HEK293 (cell line): ENCODE measurements at regions not wholly inside any gene's neighbourhood (a gene's known extent, or its start where the extent isn't known, plus 50 kb on each side); places are given as distances from the start of the nearest gene placed in this dataset.

ENCODE experiments used
- CTCF ChIA-PET: fragments of 350-600 bp; formaldehyde crosslinking; extraction: SDS; loops from one replicate; lab custom pipeline; 2021; ENCODE audit warnings: antibody characterized with exemption; lab: Yijun Ruan, JAX
- POLR2A ChIA-PET: fragments of 300-600 bp; formaldehyde crosslinking; extraction: SDS; loops from one replicate; lab custom pipeline; 2020; ENCODE audit warnings: antibody characterized with exemption, inconsistent platforms; lab: Yijun Ruan, JAX
- H3K27ac ChIP-seq: fragments of 200-500 bp; sonication (Bioruptor generic); 2 replicates; pipeline ENCODE4 v1.5.1; 2014; ENCODE audit warnings: low read depth, low read length, control low read depth, inconsistent platforms; ENCODE audit errors: extremely low read depth
- H3K36me3 ChIP-seq, 2 experiments: fragments of 200-500 bp in 1 of 2; sonication (Bioruptor generic) in 1 of 2; 1 replicate in 1 of 2; 2 replicates in 1 of 2; pipeline ENCODE4 v1.5.1; 2014 to 2017; ENCODE audit warnings: inconsistent platforms in 2 of 2, low read length in 2 of 2; ENCODE audit not compliant: control insufficient read depth in 2 of 2, insufficient read depth in 1 of 2
- H3K4me1 ChIP-seq: fragments of 200-500 bp; sonication (Bioruptor generic); 2 replicates; pipeline ENCODE4 v1.5.1; 2014; ENCODE audit warnings: mild to moderate bottlenecking, low read length, inconsistent platforms; ENCODE audit not compliant: control insufficient read depth, insufficient read depth
- H3K4me3 ChIP-seq: 2 replicates; pipeline ENCODE4 v1.5.1; 2011; ENCODE audit warnings: low read depth, mild to moderate bottlenecking, control low read depth, low read length, moderate library complexity
- H3K9me3 ChIP-seq: fragments of 200-500 bp; sonication (Bioruptor generic); 2 replicates; pipeline ENCODE4 v1.5.1; 2014; ENCODE audit warnings: low read depth, low read length, inconsistent platforms; ENCODE audit not compliant: control insufficient read depth, insufficient read depth
- GLIS1 ChIP-seq: fragments of 450-650 bp; formaldehyde crosslinking; IDR thresholded peaks from 2 replicates; pipeline ENCODE4 v1.5.1; 2016; ENCODE audit warnings: missing biosample characterization, missing genetic modification characterization
- HOXD13 ChIP-seq: sonication (generic); formaldehyde crosslinking; IDR thresholded peaks from 2 replicates; pipeline ENCODE4 v1.8.0; 2022; ENCODE audit warnings: missing genetic modification reagents, borderline replicate concordance
- MZF1 ChIP-seq: fragments of 450-650 bp; formaldehyde crosslinking; IDR thresholded peaks from 2 replicates; pipeline ENCODE4 v1.5.1; 2017; ENCODE audit warnings: missing biosample characterization, missing genetic modification characterization, borderline replicate concordance
- YY1 ChIP-seq: fragments of 450-650 bp; formaldehyde crosslinking; IDR thresholded peaks from 2 replicates; pipeline ENCODE4 v1.5.1; 2018; ENCODE audit warnings: missing biosample characterization, missing genetic modification characterization
- ZNF175 ChIP-seq: fragments of 450-650 bp; formaldehyde crosslinking; IDR thresholded peaks from 2 replicates; pipeline ENCODE4 v1.5.1; 2016; ENCODE audit warnings: missing biosample characterization, missing genetic modification characterization
- ZNF223 ChIP-seq: fragments of 450-650 bp; formaldehyde crosslinking; IDR thresholded peaks from 2 replicates; pipeline ENCODE4 v1.5.1; 2016; ENCODE audit warnings: missing biosample characterization, missing genetic modification characterization
- ZNF24 ChIP-seq: fragments of 450-650 bp; formaldehyde crosslinking; IDR thresholded peaks from 2 replicates; pipeline ENCODE4 v1.5.1; 2016; ENCODE audit warnings: missing biosample characterization, missing genetic modification characterization
- ZNF292 ChIP-seq: fragments of 450-650 bp; formaldehyde crosslinking; IDR thresholded peaks from 2 replicates; pipeline ENCODE4 v1.5.1; 2016; ENCODE audit warnings: low read depth, missing biosample characterization, missing genetic modification characterization, borderline replicate concordance
- ZNF341 ChIP-seq: fragments of 450-650 bp; formaldehyde crosslinking; IDR thresholded peaks from 2 replicates; pipeline ENCODE4; 2016; ENCODE audit warnings: low read depth, missing biosample characterization, missing genetic modification characterization
- ZNF394 ChIP-seq: fragments of 450-650 bp; formaldehyde crosslinking; IDR thresholded peaks from 2 replicates; pipeline ENCODE4 v1.5.1; 2016; ENCODE audit warnings: missing biosample characterization, missing genetic modification characterization, mild to moderate bottlenecking, moderate library complexity, borderline replicate concordance
- ZNF530 ChIP-seq: fragments of 450-650 bp; formaldehyde crosslinking; IDR thresholded peaks from 2 replicates; pipeline ENCODE4 v1.5.1; 2016; ENCODE audit warnings: low read depth, missing biosample characterization, missing genetic modification characterization
- ZNF549 ChIP-seq: fragments of 450-650 bp; IDR thresholded peaks from 2 replicates; pipeline ENCODE4 v1.5.1; 2018; ENCODE audit warnings: missing biosample characterization, missing genetic modification characterization, mild to moderate bottlenecking, inconsistent platforms, moderate library complexity
- ZNF768 ChIP-seq: fragments of 450-650 bp; formaldehyde crosslinking; IDR thresholded peaks from 2 replicates; pipeline ENCODE4 v1.5.1; 2018; ENCODE audit warnings: missing biosample characterization, mild to moderate bottlenecking, missing genetic modification characterization
- ZNF837 ChIP-seq: fragments of 450-650 bp; formaldehyde crosslinking; IDR thresholded peaks from 2 replicates; pipeline ENCODE4 v1.5.1; 2016; ENCODE audit warnings: missing biosample characterization, missing genetic modification characterization
- ZSCAN23 ChIP-seq: fragments of 450-650 bp; formaldehyde crosslinking; IDR thresholded peaks from 2 replicates; pipeline ENCODE4 v1.5.1; 2016; ENCODE audit warnings: missing biosample characterization, missing genetic modification characterization
- ZSCAN30 ChIP-seq: fragments of 450-650 bp; IDR thresholded peaks from 2 replicates; pipeline ENCODE4 v1.5.1; 2018; ENCODE audit warnings: missing biosample characterization, mild to moderate bottlenecking, missing genetic modification characterization, moderate library complexity
- TF ChIP-seq, protein P1 (sequence below): fragments of 450-650 bp; formaldehyde crosslinking; IDR thresholded peaks from 2 replicates; pipeline ENCODE4 v1.5.1; 2016; ENCODE audit warnings: missing biosample characterization, missing genetic modification characterization
- TF ChIP-seq, protein P2 (sequence below): fragments of 450-650 bp; formaldehyde crosslinking; IDR thresholded peaks from 2 replicates; pipeline ENCODE4 v1.5.1; 2016; ENCODE audit warnings: missing biosample characterization, missing genetic modification characterization
- TF ChIP-seq, protein P3 (sequence below): fragments of 450-650 bp; formaldehyde crosslinking; IDR thresholded peaks from 2 replicates; pipeline ENCODE4 v1.5.1; 2016; ENCODE audit warnings: missing biosample characterization, missing genetic modification characterization
- TF ChIP-seq, protein P4 (sequence below): fragments of 450-650 bp; formaldehyde crosslinking; IDR thresholded peaks from 2 replicates; pipeline ENCODE4 v1.5.1; 2016; ENCODE audit warnings: missing biosample characterization, missing genetic modification characterization
- TF ChIP-seq, protein P5 (sequence below): fragments of 450-650 bp; formaldehyde crosslinking; IDR thresholded peaks from 2 replicates; pipeline ENCODE4 v1.5.1; 2016; ENCODE audit warnings: missing biosample characterization, missing genetic modification characterization
- TF ChIP-seq, protein P6 (sequence below): fragments of 450-650 bp; formaldehyde crosslinking; IDR thresholded peaks from 2 replicates; pipeline ENCODE4 v1.5.1; 2016; ENCODE audit warnings: missing biosample characterization, missing genetic modification characterization, borderline replicate concordance

DNA sequence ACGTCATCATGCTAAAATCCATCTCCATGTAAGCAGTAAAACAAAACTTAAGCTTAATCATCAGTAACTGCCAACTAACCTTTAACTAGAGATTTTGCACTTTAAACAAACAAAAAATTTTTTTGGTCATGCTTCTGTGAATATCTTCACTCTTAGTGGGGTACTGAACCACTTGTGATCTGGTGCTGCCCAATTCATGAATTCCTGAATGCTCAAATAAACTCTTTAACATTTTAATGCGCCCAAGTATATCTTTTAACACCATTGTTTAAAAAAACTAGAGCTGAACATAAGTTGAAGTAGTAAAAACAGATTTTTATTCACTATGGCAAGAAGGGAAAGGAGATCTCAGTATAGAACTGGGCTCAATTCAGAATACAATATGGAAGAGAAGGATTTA, 196.9 kb upstream of the USP24 start:
- ChIA-PET POLR2A (no interaction called here), CTCF (interaction anchor here (1.0 kb wide), 1 partner anchor 1174 kb away, joined by 3 read pairs; no protein-coding TSS in a partner anchor)
- no peak overlapping the region for H3K4me3 ChIP-seq
- H3K4me1 ChIP-seq: no peaks in the 10 kb centered on the region
- no peaks in the 10 kb centered on the region for H3K36me3 ChIP-seq
- no peak overlapping the region for H3K27ac ChIP-seq
- TF ChIP-seq ZSCAN30 (tag by site-specific recombination) (no peak), ZNF549 (tag by site-specific recombination) (peak; percentile 98), YY1 (tag by site-specific recombination) (no peak)
- TF ChIP-seq, protein P1, sequence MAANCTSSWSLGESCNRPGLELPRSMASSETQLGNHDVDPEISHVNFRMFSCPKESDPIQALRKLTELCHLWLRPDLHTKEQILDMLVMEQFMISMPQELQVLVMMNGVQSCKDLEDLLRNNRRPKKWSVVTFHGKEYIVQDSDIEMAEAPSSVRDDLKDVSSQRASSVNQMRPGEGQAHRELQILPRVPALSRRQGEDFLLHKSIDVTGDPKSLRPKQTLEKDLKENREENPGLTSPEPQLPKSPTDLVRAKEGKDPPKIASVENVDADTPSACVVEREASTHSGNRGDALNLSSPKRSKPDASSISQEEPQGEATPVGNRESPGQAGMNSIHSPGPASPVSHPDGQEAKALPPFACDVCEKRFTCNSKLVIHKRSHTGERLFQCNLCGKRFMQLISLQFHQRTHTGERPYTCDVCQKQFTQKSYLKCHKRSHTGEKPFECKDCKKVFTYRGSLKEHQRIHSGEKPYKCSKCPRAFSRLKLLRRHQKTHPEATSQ (tag by site-specific recombination): no peak
- TF ChIP-seq, protein P2, sequence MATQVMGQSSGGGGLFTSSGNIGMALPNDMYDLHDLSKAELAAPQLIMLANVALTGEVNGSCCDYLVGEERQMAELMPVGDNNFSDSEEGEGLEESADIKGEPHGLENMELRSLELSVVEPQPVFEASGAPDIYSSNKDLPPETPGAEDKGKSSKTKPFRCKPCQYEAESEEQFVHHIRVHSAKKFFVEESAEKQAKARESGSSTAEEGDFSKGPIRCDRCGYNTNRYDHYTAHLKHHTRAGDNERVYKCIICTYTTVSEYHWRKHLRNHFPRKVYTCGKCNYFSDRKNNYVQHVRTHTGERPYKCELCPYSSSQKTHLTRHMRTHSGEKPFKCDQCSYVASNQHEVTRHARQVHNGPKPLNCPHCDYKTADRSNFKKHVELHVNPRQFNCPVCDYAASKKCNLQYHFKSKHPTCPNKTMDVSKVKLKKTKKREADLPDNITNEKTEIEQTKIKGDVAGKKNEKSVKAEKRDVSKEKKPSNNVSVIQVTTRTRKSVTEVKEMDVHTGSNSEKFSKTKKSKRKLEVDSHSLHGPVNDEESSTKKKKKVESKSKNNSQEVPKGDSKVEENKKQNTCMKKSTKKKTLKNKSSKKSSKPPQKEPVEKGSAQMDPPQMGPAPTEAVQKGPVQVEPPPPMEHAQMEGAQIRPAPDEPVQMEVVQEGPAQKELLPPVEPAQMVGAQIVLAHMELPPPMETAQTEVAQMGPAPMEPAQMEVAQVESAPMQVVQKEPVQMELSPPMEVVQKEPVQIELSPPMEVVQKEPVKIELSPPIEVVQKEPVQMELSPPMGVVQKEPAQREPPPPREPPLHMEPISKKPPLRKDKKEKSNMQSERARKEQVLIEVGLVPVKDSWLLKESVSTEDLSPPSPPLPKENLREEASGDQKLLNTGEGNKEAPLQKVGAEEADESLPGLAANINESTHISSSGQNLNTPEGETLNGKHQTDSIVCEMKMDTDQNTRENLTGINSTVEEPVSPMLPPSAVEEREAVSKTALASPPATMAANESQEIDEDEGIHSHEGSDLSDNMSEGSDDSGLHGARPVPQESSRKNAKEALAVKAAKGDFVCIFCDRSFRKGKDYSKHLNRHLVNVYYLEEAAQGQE (tag by site-specific recombination): no peak
- H3K9me3 ChIP-seq: no peaks in the 10 kb centered on the region

DNA sequence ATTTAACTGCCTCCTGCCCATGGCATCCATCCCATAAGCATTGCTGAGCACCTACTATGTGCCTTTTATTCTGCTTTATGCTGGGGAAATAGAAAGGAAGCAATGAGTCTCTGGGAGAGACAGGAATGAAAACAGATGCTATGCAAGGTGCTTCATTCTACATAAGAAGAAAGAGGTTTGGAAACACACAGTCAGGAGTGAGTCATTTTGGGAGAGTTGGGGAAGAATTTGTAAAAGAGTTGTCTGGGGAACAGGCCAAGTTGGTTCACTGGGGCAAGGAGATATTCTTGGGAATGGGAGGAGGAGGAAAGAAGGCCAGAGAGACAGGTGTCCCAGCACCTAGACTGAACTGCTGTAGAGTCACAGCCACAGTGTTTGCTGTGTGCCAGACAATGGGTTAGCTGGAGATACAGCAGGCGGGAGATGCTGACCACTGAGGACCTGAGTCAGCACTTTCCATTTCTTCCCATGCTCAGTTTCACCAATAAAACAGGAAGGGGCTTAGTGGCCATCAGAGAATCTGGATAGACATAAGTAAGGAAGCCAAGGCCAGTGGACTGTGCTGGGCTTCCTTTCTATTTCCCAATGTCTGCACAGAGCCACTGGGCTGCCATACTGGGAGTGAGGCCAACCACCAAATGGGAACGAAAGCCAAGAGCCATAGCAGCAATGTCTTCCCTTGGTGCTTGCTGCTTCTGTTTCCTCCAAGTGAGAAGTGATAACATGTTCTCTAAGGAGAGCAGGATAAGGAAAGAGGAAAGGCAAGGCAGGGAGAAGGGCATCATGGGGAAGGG, 187.7 kb upstream of the USP24 start:
- Histone ChIP-seq H3K4me3 (no peak overlapping the region), H3K27ac (no peak overlapping the region), H3K36me3 (no peaks in the 10 kb centered on the region), H3K9me3 (no peaks in the 10 kb centered on the region), H3K4me1 (no peaks in the 10 kb centered on the region)
- ChIA-PET POLR2A (interaction anchor here (0.6 kb wide), 1 partner anchor 54 kb away, joined by 3 read pairs; no protein-coding TSS in a partner anchor), CTCF (interaction anchor here (0.6 to 1.1 kb wide), 3 partner anchors 12 to 125 kb away, joined by 3 to 4 read pairs (median 3); no protein-coding TSS in a partner anchor)
- TF ChIP-seq ZSCAN23 (no peak), MZF1 (no peak), ZNF292 (no peak), ZNF24 (tag by site-specific recombination) (no peak), ZNF530 (tag by site-specific recombination) (no peak), ZNF341 (tag by site-specific recombination) (no peak), ZNF768 (tag by site-specific recombination) (no peak), ZNF175 (no peak), ZNF223 (tag by site-specific recombination) (no peak), HOXD13 (CRISPR knock-in tag) (no peak), ZNF837 (tag by site-specific recombination) (no peak), GLIS1 (no peak), ZNF394 (tag by site-specific recombination) (no peak)
- TF ChIP-seq, protein P3, sequence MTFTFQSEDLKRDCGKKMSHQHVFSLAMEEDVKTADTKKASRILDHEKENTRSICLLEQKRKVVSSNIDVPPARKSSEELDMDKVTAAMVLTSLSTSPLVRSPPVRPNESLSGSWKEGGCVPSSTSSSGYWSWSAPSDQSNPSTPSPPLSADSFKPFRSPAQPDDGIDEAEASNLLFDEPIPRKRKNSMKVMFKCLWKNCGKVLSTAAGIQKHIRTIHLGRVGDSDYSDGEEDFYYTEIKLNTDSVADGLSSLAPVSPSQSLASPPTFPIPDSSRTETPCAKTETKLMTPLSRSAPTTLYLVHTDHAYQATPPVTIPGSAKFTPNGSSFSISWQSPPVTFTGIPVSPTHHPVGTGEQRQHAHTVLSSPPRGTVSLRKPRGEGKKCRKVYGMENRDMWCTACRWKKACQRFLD (tag by site-specific recombination): no peak
- TF ChIP-seq, protein P4, sequence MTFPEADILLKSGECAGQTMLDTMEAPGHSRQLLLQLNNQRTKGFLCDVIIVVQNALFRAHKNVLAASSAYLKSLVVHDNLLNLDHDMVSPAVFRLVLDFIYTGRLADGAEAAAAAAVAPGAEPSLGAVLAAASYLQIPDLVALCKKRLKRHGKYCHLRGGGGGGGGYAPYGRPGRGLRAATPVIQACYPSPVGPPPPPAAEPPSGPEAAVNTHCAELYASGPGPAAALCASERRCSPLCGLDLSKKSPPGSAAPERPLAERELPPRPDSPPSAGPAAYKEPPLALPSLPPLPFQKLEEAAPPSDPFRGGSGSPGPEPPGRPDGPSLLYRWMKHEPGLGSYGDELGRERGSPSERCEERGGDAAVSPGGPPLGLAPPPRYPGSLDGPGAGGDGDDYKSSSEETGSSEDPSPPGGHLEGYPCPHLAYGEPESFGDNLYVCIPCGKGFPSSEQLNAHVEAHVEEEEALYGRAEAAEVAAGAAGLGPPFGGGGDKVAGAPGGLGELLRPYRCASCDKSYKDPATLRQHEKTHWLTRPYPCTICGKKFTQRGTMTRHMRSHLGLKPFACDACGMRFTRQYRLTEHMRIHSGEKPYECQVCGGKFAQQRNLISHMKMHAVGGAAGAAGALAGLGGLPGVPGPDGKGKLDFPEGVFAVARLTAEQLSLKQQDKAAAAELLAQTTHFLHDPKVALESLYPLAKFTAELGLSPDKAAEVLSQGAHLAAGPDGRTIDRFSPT (tag by site-specific recombination): no peak
- TF ChIP-seq, protein P5, sequence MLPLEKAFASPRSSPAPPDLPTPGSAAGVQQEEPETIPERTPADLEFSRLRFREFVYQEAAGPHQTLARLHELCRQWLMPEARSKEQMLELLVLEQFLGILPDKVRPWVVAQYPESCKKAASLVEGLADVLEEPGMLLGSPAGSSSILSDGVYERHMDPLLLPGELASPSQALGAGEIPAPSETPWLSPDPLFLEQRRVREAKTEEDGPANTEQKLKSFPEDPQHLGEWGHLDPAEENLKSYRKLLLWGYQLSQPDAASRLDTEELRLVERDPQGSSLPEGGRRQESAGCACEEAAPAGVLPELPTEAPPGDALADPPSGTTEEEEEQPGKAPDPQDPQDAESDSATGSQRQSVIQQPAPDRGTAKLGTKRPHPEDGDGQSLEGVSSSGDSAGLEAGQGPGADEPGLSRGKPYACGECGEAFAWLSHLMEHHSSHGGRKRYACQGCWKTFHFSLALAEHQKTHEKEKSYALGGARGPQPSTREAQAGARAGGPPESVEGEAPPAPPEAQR (tag by site-specific recombination): no peak
- TF ChIP-seq, protein P6, sequence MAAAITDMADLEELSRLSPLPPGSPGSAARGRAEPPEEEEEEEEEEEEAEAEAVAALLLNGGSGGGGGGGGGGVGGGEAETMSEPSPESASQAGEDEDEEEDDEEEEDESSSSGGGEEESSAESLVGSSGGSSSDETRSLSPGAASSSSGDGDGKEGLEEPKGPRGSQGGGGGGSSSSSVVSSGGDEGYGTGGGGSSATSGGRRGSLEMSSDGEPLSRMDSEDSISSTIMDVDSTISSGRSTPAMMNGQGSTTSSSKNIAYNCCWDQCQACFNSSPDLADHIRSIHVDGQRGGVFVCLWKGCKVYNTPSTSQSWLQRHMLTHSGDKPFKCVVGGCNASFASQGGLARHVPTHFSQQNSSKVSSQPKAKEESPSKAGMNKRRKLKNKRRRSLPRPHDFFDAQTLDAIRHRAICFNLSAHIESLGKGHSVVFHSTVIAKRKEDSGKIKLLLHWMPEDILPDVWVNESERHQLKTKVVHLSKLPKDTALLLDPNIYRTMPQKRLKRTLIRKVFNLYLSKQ (tag by site-specific recombination): no peak
